ENCODE measurements at regions not wholly inside any gene's neighbourhood (a gene's known extent, or its start where the extent isn't known, plus 50 kb on each side); places are given as distances from the start of the nearest gene placed in this dataset.

DNA sequence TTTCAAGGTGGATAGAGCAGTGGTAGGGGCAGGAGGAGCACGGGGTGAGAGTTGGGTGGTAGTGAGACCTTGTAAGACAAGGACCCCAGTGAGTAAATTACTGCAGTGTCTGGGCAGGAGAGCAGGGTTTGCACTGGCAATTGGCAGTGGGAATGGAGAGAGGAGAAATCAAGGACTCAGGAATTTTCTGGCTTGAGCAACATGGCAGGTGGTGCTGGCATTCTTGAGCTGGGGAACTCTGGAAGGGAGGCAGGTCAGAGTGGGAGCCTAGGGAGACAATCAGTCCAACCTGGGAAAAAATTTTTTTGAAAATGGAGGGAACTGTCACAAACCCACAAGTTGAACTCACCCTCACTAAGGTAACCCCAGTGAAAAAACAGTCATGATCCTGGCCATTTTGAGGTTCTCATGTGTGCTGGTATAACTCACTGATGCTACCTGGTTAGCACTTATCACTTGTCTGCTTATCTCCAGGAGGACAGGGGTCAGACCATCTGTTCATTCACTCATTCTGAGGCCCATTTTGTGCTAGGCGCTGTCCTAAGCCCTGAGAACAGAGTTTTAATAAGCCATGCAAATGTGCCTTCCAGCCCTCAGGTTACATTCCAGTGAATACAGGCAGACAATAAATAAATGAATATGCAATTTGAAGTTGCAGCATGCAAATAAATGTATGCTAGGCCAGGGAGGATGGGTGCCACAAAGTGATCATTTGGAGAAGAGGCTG, 92.2 kb upstream of the SEC11C start:
- TF ChIP-seq CTCF (conservative IDR thresholded peaks at IDR 0.05; ENCODE audit: low read depth, low read length), result no peak
- H3K4me3 ChIP-seq (ENCODE audit: low read depth, low read length), result no peak overlapping the region
- no peak for DNase-seq (ENCODE audit: low read depth)

- no peak for TF ChIP-seq CTCF (conservative IDR thresholded peaks at IDR 0.05; ENCODE audit: low read depth, low read length)
- no peak overlapping the region for H3K4me3 ChIP-seq (ENCODE audit: low read depth, low read length)
- DNase-seq (ENCODE audit: low read depth), result no peak
Measured at GRCh38 chr18:59048048-59048363, 91.7 kb upstream of the SEC11C start.

GRCh38 chr18:59048378-59048777, 91.3 kb upstream of the SEC11C start:
- DNase-seq (ENCODE audit: low read depth), result no peak
- no peak overlapping the region for H3K4me3 ChIP-seq (ENCODE audit: low read depth, low read length)
- TF ChIP-seq CTCF (conservative IDR thresholded peaks at IDR 0.05; ENCODE audit: low read depth, low read length), result no peak

DNA sequence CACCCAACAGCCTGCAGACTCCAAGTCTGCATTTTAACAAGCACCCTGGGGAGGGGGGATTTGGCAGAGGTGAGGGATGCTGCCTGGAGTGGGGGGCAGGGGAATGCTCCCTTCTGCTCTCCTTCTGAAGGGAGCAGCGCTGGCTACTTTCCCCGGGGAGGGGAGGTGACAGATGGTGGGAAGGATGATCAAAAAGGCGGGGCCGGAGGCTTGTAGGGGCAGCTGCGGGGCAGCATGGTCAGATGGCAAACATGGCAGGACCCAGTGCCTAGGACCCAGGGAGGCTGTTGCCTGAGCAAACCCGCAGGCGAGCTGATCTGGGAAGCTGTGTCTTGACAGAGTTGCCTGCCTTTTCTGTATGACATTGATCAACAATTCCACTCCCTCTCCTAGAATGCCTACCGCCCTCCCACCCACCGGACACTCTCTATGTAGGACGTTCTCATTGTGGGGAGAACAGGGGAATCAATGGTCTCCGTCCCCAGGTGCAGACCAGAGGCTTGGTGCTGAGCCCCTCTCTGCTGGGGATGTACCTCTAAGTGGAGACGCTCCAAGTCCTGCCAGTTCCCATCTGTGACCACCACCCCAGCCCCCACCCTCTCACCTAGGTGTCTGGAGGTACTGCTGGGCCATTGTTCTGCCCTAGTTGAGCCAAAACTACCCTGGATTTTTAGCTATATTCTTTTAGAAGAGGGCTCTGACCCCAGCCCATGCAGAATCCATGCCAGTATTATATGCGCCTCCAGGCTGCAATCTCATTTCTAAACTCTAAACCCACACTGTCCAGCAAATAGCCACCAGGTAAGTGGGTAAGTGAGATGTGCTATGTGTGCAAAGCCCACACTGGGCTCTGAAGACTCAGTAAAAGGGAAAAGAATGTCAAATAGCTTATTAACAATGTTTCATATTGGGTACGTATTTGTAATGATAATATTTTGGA, 89.7 kb upstream of the SEC11C start:
- DNase-seq (ENCODE audit: low read depth), result no peak
- no peak for TF ChIP-seq CTCF (conservative IDR thresholded peaks at IDR 0.05; ENCODE audit: low read depth, low read length)
- no peak overlapping the region for H3K4me3 ChIP-seq (ENCODE audit: low read depth, low read length)

- DNase-seq (ENCODE audit: low read depth), result no peak
- no peak overlapping the region for H3K4me3 ChIP-seq (ENCODE audit: low read depth, low read length)
- no peak for TF ChIP-seq CTCF (conservative IDR thresholded peaks at IDR 0.05; ENCODE audit: low read depth, low read length)
Measured at GRCh38 chr18:59050661-59051057, 89.0 kb upstream of the SEC11C start.

DNA sequence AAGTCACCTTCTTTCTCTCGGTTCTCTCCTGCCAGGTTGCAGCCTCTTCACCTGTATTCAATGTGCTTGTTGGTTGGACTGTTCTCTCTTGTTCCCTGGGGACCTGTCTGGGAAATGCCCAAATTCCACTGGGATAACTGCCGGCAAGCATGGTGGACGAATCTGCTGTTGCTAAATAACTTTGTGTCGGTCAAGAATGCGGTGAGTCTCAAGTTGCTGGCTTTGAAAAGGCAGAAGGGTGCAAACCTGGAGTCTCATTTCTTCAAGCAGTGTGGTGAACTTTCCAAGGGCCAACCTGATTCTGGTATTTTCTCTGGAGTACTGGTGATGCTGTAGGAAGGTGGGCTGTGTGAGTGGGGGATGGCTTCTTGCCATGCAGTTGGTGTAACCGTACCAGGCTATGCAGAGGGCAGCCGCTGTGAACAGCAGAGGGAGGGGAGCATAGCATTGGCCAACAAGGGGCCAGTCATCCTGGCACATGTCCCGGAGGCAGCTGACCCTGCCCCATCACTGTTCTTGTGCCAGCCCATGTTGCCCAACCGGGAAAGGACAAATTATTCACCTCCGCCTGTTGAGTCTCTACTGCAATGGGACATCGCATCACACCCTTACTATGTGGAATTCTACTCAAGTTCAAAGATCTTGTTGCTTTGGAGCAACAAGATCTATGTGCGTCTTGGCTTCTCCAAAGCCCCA, 88.1 kb upstream of the SEC11C start:
- no peak overlapping the region for H3K4me3 ChIP-seq (ENCODE audit: low read depth, low read length)
- no peak for TF ChIP-seq CTCF (conservative IDR thresholded peaks at IDR 0.05; ENCODE audit: low read depth, low read length)
- DNase-seq (ENCODE audit: low read depth), result no peak

Data from choroid plexus epithelial cell (primary cell).